ENCODE measurements at regions not wholly inside any gene's neighbourhood (a gene's known extent, or its start where the extent isn't known, plus 50 kb on each side); places are given as distances from the start of the nearest gene placed in this dataset.
A peak's percentile ranks its signal among the peaks of the same experiment; 100 is the strongest.

DNA sequence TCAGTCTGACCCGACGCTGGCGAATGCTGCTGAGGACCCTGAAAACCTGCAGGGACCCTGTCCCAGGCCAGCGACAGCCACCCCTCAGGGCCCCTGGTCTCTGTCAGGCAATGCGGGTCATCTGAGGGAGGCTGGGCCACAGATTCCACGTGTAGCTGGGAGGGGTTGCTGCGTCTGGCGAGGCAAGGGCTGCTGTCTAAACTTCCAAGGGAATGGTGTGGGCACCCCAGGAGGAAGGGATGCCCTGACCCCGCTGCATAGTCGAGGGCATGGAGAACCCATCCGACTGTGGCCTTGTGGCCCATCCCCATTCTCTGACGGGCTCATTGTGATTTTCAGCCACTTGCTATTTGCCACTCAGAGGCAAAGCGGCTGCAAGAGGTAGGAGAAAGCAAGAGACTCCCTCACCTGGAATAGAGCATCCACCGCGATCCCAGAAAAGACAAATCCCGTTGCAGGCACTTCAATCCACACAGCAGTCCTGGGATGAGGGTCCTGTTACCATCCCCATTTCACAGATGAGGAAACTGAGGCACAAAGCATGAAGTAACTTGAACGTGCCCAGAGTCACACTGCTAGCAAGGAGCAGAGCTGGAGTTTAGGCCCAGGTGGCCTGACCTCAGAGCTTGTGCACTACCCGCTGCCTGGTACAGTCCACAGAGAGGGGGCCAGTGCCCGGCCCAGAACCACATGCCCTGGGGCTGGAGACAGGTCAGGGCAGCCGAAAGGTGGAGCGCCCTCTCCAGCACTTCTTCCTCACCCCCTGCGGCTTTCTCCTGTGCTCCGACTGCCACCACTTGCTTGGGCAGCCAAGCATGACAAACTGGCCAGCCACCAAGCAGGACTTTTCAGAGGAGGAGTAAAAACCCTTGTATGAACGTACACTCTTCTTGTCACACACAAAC lies 163.8 kb upstream of the KLF14 start:
- DNase-seq: no peak

DNA sequence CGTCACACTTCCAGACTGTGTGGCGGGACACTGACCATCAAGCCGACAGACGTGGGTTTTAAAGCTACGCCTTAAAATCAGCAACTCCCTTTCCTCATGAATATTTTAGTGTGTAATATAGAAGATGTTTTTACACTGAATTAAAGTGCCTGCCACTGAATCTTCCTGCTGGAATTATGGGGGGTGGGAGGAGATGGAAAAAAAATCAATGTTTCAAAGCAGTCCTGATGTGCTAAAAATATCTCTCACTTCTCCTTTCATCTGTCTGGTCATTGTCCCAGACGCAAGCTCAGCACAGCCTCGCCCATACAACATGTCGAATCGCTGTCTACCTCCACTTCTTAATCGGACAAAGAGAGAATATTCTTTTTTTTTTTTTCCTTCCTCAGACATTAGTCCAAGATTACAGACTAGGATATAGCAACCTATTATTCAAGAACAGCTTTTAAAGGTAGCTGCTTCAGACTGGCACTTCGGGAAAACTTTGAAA lies 165.1 kb upstream of the KLF14 start:
- DNase-seq: no peak

DNA sequence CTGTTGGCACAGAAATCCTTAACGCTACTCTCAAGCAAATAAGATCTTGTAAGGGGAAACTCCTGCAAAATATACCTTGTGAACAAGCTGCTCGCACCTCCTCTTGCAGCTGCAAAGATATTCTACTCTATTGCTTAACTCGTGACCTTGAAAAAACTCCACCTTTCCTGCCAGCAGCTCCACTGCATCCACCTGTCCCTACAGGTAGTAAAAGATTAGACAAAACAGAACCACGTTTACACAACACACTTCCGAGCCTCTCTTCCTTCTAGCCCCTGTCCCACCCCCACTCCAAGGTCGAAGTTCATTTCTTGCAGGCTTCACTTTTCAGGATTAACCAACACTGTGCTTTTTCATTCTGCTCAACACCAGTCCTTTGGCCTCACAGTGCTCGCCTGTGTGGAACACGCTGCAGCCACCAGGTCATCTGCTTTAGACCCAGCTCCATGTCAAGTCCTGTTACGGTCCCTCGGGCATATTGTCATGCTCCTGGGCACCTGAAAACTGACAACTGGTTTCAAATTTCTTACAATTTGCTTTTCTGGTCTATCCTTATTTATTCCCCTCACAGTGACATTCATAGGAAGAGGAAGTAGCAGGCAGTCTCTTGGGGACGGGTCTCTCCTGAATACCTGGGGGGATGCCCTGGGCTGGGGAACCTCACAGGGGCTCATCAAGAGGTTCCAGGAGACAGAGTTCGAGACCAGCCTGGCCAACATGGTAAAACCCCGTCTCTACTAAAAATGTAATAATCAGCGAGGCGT lies 165.8 kb upstream of the KLF14 start:
- no peak for DNase-seq

DNA sequence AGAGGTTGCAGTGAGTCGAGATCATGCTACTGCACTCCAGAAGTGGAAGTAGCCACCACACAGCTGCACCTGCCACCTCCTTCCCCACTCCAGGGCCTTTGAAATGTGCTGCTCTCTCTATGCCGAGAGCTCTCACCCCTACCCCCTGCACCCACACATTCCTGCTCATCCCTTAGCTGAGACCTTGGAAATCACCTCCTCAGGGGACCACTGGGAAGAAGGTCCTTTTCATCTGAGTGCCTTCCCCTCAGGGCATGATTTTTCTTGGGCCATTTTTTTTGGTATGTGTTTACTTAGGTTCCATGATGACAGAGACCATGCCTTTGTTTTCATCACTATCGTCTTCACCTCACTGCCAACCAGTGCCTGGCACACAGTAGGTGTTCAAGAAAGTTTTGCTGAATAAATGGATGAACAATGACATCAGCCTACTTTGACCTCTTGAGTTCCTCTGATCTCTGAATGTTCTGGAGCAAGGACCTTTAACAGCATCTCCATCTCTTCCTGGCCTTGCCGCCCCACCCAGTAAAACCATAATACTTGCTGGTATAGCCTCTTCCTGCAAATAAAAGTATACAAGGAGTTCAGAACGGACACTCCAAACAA lies 166.6 kb upstream of the KLF14 start:
- DNase-seq: no peak

DNA sequence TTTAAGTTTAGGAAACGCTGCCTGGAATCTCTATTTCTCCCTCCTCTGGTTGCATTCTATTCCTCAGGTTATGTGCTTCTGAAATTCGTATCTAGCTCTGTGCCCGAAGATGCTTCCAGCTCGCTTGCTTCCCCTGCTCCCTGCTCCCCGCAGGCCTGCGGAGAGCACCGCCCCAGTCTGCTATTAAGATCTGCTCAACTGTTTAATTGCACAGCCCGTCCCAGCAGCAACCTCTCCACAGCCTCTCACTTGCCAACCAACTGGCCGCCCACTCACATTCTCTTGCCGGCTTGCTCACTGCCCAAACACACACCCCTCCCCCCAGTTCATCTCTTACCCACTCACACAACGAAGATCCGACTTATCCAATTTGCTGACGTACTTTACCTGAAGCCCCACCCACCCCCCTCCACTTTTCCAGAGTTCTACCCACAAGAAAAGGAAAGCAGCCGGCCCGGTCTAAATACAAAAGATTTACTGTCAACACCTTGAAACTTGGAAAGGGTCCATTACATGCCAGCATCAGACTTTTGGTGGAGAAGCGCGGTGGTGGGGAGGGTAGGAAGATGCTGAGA lies 167.3 kb upstream of the KLF14 start:
- peak; percentile 75 for DNase-seq

DNA sequence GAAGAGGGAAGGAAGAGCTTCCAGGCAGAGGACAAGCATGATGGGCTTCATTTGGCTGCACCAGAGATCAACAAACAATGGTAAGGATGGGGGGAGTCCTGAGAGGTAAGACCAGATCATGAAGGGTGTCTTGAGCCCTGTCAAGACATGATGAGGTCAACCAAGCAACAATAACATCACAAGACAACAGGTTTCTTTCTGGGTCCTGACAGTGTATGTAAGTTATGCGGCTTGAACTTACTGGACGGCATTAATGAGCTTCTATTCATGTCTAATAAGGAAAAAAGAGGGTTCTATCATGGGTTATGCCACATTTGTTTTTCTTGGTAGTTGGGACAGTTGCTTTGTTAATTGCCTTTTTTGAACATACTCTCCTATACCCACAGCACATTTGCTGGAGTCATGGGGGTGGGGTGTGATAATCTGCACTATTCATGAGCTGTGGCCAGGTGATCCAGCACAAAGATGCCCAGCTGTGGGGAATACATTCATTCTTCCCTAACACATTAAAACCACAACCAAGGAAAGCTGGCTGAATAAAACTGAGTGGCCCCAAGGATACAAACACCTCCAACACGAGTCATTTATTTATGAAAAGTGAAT lies 168.8 kb upstream of the KLF14 start:
- no peak for DNase-seq

DNA sequence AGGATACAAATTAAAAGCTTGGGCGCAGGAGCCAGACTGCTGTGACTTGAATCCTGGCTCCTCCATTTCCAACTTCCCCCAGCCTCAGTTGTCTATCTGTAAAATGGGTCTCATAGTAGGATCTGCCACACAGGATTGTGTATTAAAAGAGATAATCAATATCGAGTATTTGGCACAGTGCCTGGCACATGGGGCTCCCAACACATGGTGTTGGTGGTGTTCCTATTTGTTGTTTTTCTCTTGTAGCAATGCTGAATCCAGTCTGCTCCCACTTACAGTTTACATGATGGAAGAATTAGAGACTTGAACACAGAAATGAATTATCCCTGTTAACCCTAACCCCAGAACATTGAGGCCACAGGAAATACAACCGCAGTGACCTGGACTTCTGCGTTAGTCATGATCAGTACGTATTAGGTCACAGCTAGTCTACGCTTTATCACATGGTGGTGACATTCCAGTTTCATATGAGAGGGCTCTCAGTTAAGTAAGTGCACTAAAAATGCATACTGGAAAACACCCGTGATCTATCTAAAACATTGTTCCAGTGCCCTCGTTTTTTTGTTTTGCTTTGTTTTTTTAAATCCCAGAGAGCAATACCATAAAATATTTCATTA lies 169.5 kb upstream of the KLF14 start:
- DNase-seq: peak; percentile 90

DNA sequence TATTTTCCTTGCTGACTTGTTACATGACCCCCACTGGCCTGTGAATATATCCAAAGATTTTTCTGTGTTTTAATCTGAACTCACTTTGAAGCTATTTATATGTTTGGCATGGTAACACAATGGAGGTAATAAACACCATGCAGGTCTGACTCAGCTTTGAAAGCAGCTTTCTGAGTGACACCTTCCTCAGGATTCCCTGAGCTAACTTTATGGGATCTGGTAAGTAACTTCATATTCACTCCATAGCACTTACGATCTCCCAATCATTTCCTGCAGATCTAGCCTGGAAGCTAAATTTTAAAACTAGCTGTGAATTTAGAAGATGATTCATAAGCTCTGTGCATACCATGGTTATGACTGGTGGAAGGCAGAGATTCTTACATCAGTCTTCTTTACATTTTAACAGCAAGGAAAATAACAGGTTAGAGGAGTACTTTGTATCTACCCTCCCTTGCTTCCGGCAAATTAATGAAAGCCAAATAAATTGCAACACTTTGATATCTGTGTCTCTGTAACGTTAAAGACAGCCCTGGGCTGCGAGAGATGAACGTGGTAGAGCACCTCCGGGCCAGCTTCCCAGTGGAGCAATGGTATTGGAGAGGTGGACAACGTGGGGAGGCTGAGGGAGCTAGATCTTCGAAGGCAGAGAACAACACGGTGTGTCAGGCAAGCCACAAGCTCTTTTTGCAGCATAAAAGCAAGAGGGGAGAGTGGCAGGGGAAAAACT lies 170.2 kb upstream of the KLF14 start:
- DNase-seq: peak; percentile 97

DNA sequence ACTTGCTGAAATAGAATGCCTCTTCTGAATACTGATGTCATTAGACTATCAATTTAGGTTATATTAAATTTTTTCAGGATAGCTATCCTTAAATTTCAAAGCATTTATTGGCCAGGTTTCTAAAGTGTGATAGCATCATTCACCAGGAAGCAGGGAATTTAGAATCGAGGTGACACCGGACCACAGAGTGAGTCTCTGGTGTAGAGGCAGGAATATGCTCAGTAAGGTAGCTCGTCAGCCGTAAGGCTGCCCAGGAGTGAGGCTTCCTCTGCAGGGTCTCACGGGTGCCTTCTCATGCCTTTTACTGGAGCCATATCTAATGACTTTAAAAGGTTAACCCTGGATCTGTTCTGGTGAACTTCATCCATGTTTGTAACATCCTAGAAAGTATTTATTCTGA lies 170.8 kb upstream of the KLF14 start:
- no peak for DNase-seq

DNA sequence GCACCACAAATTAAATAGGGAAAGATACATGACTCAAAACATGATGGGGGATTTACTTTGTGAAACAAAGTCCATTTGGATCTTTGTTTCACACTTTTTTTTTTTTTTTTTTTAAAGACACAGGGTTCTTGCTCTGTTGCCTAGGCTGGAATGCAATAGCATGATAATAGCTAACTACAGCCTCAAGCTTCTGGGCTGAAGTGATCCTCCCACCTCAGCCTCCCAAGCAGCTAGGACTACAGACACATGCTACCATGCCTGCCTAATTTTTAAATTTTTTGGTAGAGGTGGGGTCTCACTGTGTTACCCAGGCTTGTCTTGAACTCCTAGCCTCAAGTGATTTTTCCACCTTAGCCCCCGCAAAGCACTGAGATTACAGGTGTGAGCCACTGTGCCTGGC lies 172.6 kb upstream of the KLF14 start:
- no peak for DNase-seq

DNA sequence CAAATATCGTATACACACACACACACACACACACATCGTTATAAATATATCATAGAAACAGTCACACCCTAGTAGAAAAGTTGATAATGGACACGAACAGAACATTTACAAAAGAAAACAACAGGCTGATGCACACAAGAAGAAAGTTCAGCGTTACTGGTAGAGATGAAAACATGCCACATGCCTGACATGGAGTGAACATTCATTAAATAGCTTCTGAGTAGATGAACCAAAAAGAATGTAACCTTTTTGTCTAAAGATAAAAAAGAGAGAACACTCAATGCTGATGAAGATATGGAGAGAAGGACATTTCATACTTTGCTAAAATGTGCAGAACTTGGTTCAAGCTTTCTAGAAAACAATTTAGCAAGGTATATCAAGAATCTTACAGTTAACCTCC lies 173.4 kb upstream of the KLF14 start:
- no peak for DNase-seq

DNA sequence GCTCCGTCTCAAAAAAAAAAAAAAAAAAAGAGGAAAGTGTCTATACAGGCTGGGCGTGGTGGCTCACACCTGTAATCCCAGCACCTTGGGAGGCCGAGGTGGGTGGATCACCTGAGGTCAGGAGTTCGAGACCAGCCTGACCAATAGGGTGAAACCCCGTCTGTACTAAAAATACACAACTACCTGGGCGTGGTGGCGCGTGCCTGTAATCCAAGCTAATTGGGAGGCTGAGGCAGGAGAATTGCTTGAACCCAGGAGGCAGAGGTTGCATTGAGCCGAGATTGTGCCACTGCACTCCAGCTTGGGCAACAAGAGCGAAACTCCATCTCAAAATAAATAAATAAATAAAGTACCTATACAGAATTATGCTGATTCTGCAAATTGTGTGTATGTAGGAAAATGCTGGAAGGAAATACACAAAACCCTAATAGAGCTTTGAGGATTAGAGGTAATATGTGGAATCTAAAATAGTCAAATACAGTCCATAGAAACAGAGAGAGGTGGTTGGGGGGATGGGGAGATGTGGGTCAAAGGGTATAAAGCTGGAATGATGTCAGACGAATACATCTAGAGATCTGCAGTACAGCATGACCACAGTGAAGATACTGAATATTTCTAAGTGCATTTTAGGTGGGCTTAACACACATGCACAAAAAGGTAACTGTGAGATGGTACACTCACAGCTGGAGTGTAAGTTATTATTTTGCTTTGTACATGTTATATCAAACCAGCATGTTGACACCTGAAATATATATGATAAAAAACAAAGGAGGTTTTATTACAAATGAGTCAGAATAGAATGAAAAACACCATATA lies 174.5 kb upstream of the KLF14 start:
- DNase-seq: no peak

DNA sequence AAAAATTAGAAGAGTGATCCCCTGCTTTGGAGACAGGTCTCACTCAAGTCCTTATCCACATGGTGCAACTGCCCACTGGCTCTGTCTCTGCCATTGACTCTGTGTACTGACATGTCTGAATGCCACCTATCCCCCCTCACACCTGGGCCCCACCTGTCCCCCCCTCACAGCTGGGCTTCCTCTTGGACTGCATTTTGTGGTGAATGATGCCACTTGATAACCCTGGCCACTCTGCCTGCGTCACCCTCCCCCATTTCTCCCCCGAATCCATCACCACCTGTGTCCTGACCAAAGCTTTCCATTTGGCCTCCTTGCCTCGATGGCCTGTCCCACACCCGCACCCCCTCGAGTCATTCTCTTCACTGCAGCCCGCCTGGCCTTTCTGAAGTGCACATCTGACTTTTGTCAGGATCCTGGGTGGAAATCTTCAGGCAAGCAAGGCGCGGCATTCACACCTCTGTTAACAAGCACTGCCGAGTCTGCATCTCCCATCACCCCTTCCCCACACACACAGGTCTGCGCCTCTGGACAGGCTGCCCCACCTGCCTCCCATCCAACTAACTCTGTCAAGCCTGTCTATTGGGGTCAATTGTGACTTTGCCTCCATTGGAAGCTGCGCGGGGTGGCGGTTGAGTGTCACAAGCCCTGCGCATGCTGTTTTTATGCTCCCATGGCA lies 175.3 kb upstream of the KLF14 start:
- no peak for DNase-seq

DNA sequence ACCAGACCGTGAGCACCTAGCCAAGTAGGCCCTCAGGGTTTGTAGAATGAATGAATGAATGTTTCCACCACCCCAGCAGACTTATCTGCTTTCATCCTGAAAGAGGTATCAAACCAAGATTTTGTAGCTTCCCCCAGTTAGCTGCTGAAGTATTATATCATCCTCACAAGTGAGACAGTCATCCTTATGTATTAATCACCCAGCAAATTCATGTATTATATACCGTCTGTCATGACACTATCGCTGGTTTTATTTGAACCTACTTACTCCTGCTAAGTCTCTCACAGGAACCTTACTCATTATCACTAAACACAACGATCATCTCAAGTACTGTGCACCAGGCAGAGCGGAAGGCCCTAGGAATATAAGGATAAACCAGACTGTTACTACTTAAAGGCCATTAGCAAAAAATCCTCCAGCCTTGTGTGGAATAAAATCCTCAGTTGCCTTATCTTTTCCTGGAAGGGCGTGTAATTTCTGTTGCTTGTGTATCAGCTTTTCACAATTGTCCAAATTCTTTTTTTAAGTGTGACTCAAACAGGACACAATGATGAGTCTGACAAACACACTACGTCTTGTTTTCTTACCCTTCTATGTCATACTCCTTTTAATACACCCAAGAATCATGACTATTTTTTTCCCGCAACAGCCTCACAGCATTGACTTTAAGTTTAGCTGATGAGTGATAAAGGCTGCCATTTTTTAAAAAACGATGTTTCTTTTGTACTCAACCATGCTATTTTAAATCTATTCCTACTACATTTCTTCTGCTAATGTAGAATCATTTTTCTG lies 176.1 kb upstream of the KLF14 start:
- DNase-seq: peak; percentile 81

DNA sequence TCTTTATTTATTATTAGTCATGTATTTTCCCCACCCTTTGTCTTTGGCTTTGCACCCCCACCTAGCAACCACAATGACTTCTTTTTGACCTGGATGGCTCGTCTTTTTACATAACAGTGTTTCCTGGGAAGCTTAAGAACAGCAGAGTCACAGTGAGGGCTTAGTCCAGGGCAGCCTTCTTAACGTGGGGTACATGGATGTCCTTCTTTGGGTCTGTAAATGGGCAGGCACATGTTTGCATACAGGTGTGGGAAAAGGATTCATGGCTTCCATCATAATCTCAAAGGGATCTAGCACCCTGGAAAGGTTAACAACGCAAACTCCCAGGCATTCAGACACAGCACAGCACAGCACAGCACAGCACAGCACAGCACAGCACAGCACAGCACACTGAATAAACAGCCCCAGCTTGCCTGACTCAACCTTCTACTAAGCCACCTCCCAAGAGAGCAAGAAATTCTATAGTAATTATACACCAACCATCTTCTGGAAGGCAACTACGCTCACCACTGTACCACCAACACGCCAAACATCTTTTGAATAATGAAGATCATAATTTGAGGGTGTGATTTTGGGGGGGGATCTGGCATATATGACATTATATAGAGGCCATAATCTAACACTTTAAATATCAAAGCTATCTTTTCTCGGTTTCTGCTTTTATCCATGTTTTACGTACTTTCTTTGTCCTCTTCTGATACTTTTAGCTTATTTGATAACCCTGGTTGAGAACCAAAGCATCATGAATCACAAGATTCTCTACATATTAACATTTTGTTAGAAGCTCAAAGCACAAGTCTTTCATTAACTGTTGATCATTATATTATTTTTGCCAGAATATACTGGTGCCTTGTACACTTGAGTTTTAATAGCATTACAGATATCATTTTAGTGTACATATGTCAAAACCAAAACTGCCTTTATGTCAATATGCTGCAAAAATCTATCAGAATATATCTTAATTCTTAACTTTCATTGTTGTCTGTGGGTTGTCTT lies 177.2 kb upstream of the KLF14 start:
- peak; percentile 71 for DNase-seq

DNA sequence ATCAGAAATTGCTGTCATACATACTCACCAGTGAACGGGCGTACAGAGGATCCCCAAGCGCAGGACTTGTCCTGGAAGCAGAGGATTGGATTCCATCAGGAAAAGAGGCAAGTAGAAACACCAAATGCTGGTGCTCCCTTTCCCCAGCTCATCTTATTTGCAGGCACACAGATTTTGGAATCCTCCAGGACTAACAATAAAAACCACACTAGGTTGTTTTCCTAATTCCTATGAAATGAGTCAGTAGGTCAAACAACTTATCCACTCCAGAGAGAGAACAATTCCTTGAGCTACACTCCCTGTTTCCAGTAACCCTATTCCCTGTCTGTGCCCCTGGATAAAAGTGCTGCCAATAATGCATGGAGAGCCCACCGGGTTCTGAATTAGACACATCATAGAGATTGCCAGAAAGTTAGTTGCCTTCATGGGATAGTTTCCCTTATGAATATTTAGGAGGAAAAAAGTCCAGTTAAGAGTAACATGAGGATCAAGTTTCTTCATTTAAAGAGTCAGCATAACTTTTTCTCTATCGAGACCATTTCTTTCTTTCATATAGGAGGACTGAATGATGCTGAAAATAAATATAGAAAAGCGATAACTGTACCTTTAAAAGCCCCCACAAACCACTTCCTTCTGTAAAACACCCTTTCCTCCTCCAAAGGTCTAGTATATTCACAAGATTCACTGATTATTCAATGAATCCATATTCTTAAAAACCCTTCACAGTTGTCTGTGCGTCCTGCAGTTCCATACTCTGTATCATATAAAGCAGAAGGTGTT lies 178.3 kb upstream of the KLF14 start:
- DNase-seq: peak; percentile 79

Measured in dermis blood vessel endothelial cell (primary cell).